Endothelial cell of hepatic sinusoid (primary cell): ENCODE measurements at regions not wholly inside any gene's neighbourhood (a gene's known extent, or its start where the extent isn't known, plus 50 kb on each side); places are given as distances from the start of the nearest gene placed in this dataset.

Experiments
- in situ Hi-C: cut with HindIII; loops from 2 replicates; pipeline ENCODE4 v1.10.0; 2017; ENCODE audit warnings: low sequenced_read_pairs

DNA sequence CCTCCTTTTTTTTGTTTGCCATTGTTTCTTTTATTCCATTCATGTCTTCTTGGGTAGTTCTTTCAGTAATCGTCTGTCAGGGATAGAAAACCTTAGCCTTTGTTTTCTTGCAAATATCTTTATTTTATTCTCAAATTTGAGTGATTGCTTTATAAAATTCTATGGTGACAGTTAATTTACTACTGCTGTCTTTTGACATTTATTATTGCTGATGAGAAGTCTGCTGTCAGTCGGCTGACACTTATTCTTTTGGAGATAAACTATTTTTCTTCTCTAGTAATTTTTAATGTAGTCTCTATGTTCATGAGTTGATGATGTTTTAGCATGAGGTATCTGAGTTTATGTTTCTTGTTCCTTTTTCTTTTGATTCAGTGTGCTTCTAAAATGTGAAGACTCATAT, 983.8 kb downstream of the TTLL7 start:
- in situ Hi-C loops = no loop called here

- in situ Hi-C loops = no loop called here
These were observed 986.0 kb downstream of the TTLL7 start for GRCh38 chr1:83012950-83013349.

- in situ Hi-C loops = no loop called here
These were observed 987.7 kb downstream of the TTLL7 start for GRCh38 chr1:83011265-83011664.

- in situ Hi-C loops = no loop called here
These were observed 992.7 kb downstream of the TTLL7 start for GRCh38 chr1:83006271-83006670.

DNA sequence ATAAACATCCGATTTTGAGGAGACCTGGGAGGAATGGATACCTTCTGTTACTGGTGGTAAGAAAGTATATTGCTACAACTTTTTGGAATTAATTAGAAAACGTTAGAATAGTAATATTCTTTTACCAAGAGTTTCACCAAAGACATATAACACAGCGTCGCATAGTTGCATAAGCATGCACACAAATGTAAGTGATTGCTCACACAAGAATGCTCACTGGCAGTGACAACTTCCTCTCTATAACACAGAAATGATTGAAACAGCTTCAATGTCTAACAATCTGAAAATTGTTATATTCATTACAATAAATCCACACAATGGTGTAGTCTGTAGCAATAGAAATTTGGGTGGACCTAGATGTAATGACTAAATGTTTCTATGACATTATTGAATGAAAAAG, 998.6 kb downstream of the TTLL7 start:
- in situ Hi-C loops = no loop called here

- in situ Hi-C loops = no loop called here
These were observed 1003.0 kb downstream of the TTLL7 start for GRCh38 chr1:82995951-82996350.

GRCh38 chr1:82994616-82995263, 1004.2 kb downstream of the TTLL7 start:
- in situ Hi-C loops = no loop called here

DNA sequence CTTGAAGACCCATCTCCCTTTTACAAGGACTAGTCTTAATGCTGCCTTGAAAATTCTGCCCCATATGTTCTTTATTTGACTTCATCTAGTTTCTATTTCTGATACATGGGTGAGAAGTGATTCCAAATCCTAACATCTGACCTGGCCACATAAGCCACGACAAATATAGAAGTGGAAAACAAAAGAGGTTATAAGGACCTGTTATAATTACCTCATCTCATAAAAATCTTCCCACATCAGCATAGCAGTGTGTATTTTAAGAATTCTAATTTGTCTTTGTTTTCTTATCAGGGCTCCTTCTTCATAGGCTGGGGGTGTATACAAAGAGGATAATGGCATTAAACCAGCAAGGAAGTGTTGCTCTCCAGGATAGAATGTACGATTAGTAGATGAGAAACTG, 1007.4 kb downstream of the TTLL7 start:
- in situ Hi-C loops = no loop called here

- in situ Hi-C loops = no loop called here
These were observed 1019.2 kb downstream of the TTLL7 start for GRCh38 chr1:82979593-82980236.

- in situ Hi-C loops = no loop called here
These were observed 1020.2 kb downstream of the TTLL7 start for GRCh38 chr1:82978461-82979324.

- in situ Hi-C loops = no loop called here
These were observed 1025.9 kb downstream of the TTLL7 start for GRCh38 chr1:82972841-82973553.

DNA sequence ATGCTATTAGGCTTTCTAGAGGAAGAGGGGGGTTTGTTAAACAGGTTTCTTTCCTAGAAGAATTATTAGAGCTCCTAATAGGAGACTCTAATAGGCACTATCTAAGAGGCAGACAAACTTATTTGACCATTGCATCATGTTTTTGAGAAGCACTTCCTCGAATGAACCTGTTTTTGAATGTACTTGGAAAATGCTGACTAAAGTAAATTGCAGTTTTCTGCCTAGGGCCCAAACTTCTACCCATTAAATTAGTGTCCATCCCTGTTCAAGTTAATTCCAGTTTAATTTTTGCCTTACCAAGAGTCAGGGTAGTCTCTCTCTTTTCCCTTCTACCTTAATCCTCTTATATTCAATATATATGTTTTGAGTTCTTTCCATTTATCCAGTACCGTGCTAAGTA, 1029.6 kb downstream of the TTLL7 start:
- in situ Hi-C loops = no loop called here

- in situ Hi-C loops = no loop called here
These were observed 1036.3 kb downstream of the TTLL7 start for GRCh38 chr1:82962658-82963057.

DNA sequence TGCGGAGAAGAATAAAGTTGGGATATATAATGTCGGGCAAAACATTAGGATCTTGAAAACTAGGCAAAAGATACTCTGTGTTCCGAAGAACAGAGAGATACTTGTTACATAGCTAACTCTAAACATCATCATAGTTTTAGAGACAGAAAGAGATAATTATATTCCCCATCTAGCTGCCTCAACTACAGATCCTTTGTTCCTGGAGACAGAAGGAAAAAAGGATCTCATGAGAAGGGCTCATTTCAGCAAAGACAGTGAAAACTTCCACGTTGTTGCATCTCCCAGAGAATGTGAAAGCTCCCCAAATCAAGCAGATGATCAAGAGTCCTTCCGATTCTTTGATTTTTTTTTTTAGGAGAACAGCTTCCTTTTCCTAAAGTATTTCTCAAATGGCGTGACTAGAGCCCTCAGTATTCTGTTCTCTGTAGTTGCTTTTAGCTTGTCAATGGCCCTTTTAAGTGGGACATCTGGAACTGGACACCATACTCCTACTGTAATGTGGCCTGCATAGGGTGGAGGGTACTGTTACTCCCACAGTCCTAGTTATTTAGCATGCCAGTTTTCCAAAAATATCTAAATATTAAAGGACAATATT, 1048.2 kb downstream of the TTLL7 start:
- in situ Hi-C loops = no loop called here

DNA sequence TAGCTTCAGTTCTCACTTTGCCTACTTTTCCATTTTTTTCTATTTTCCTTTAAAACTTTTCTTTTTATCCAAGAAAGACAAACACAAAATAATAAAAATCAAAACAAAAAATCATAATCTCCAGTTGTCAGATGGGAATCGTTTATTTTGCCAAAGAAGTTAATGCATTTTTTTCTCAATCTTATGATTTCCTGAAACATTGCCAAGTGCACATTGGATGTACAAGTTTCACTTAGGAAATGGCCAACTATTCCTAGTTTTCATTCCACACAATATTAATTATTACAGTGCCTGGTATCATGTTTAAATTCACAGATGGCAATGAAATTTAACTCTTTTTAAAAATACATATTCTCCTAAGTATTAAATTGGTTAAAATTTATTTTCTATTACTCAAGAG, 1050.5 kb downstream of the TTLL7 start:
- in situ Hi-C loops = no loop called here

- in situ Hi-C loops = no loop called here
These were observed 1051.7 kb downstream of the TTLL7 start for GRCh38 chr1:82947278-82947677.

GRCh38 chr1:82946096-82946605, 1052.8 kb downstream of the TTLL7 start:
- in situ Hi-C loops = no loop called here

DNA sequence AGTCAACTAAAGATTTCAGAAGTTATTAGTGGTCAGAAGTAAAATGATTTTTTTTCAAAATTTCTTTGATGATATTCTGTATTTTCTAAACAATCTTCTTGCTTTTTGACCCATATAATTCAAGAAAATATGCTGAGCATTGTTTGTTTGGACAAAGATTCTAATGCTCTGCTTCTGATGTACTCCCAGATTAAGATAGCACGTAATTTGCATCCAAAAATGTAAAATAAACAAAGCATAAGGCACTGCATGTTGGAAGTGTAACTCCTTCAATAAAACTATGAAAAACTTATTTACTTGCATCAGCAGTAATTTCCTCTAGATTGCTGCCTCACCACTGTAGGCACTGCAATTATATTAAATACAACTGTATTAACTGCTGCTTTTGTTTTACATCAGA, 1054.1 kb downstream of the TTLL7 start:
- in situ Hi-C loops = no loop called here

DNA sequence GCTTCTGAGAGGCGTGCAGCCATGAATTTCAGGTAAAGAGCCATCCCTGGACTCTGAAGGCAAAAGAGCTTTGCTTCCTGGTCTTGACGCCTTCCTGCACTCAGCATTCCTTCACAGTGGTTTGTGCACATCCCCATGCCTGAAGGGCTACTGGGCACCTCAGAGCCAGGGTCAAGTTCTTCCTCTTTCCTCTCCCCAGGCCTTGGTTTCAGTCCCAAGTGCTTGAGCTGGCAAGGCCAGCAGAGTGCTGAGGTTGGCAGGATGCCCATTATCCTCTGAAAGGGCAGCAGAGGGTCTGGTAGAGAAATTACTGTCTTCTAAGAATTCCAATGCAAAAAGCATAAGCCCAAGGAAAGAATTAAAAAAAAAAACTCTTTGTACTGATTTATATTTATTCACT, 1064.9 kb downstream of the TTLL7 start:
- in situ Hi-C loops = no loop called here

DNA sequence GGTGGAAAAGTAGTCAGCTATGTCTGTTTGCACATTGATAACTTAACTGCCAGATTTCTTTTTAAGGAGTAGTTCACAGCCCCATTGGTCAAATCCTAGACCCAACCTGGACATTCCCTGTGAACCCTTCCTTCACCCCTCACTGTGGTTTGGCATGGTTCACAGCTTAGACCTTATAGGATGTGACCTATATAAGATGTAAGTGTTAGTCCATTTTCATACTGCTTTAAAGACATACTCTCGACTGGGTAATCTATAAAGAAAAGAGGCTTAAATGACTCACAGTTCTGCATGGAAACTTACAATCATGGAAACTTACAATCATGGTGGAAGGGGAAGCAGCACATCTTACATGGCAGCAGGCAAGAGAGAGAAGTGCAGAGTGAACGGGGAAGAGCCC, 1066.2 kb downstream of the TTLL7 start:
- in situ Hi-C loops = no loop called here

GRCh38 chr1:82932207-82932606, 1066.7 kb downstream of the TTLL7 start:
- in situ Hi-C loops = no loop called here
